SK-N-SH treated with all-trans-retinoic acid at 6 μM for 48 hours (cell line): ENCODE measurements at regions not wholly inside any gene's neighbourhood (a gene's known extent, or its start where the extent isn't known, plus 50 kb on each side); places are given as distances from the start of the nearest gene placed in this dataset.

Experiments
- ATAC-seq: fragments of 200-7000 bp; cut with Tn5 transposase; 3 replicates; pipeline ENCODE4 v1.9.1; 2020; ENCODE audit warnings: mild to moderate bottlenecking, moderate library complexity
- ARNTL ChIP-seq: fragments of 450-650 bp; formaldehyde crosslinking; IDR thresholded peaks from 2 replicates; pipeline ENCODE4 v1.5.0; 2020; ENCODE audit warnings: low read depth, mild to moderate bottlenecking, moderate library complexity, borderline replicate concordance
- BACH2 ChIP-seq: fragments of 250-450 bp; sonication (Bioruptor Pico); IDR thresholded peaks from 2 replicates; pipeline ENCODE4 v1.9.0; 2021; ENCODE audit warnings: mild to moderate bottlenecking, borderline replicate concordance
- CREB5 ChIP-seq: fragments of 250-450 bp; sonication (Bioruptor Pico); IDR thresholded peaks from 2 replicates; pipeline ENCODE4 v1.5.1; 2020; ENCODE audit warnings: low read depth, mild to moderate bottlenecking, moderate library complexity
- CSDC2 ChIP-seq: fragments of 250-450 bp; sonication (Bioruptor Pico); IDR thresholded peaks from 2 replicates; pipeline ENCODE4 v1.5.0; 2020; ENCODE audit warnings: mild to moderate bottlenecking, moderate library complexity
- ESRRG ChIP-seq: fragments of 250-450 bp; sonication (Bioruptor Pico); IDR thresholded peaks from 2 replicates; pipeline ENCODE4 v1.6.1; 2021; ENCODE audit warnings: mild to moderate bottlenecking
- ISL1 ChIP-seq: fragments of 250-450 bp; sonication (Bioruptor Pico); IDR thresholded peaks from 2 replicates; pipeline ENCODE4 v2.1.2; 2022; ENCODE audit warnings: mild to moderate bottlenecking, moderate library complexity
- OSR1 ChIP-seq: fragments of 250-450 bp; sonication (Bioruptor Pico); IDR thresholded peaks from 2 replicates; pipeline ENCODE4 v1.8.0; 2022; ENCODE audit warnings: moderate library complexity, mild to moderate bottlenecking, inconsistent platforms
- PATZ1 ChIP-seq: fragments of 250-450 bp; sonication (Bioruptor Pico); IDR thresholded peaks from 2 replicates; pipeline ENCODE4 v1.8.0; 2020; ENCODE audit warnings: mild to moderate bottlenecking, moderate library complexity, borderline replicate concordance
- POU6F1 ChIP-seq: fragments of 250-450 bp; sonication (Bioruptor Pico); IDR thresholded peaks from 2 replicates; pipeline ENCODE4 v1.8.0; 2021; ENCODE audit warnings: low read depth, mild to moderate bottlenecking, moderate library complexity, borderline replicate concordance
- PPARA ChIP-seq: fragments of 250-450 bp; sonication (Bioruptor Pico); IDR thresholded peaks from 2 replicates; pipeline ENCODE4 v1.5.0; 2020; ENCODE audit warnings: mild to moderate bottlenecking, borderline replicate concordance
- RARB ChIP-seq: fragments of 250-450 bp; sonication (Bioruptor Pico); IDR thresholded peaks from 2 replicates; pipeline ENCODE4 v1.8.0; 2021; ENCODE audit warnings: mild to moderate bottlenecking, moderate library complexity
- SNAI2 ChIP-seq: fragments of 250-450 bp; sonication (Bioruptor Pico); IDR thresholded peaks from 2 replicates; pipeline ENCODE4 v1.5.0; 2020; ENCODE audit warnings: mild to moderate bottlenecking, moderate library complexity
- TCF4 ChIP-seq: fragments of 250-450 bp; sonication (Bioruptor Pico); IDR thresholded peaks from 2 replicates; pipeline ENCODE4 v1.8.0; 2021; ENCODE audit warnings: mild to moderate bottlenecking, moderate library complexity, borderline replicate concordance
- TOX ChIP-seq: fragments of 250-450 bp; sonication (Bioruptor Pico); IDR thresholded peaks from 2 replicates; pipeline ENCODE4 v1.8.0; 2021; ENCODE audit warnings: mild to moderate bottlenecking, moderate library complexity, borderline replicate concordance
- TSHZ2 ChIP-seq: fragments of 250-450 bp; sonication (Bioruptor Pico); IDR thresholded peaks from 2 replicates; pipeline ENCODE4 v1.5.0; 2020; ENCODE audit warnings: mild to moderate bottlenecking, moderate library complexity
- ZC3H10 ChIP-seq: fragments of 250-450 bp; sonication (Bioruptor Pico); IDR thresholded peaks from 2 replicates; pipeline ENCODE4 v1.5.1; 2021; ENCODE audit warnings: mild to moderate bottlenecking, moderate library complexity
- ZFP3 ChIP-seq: fragments of 250-450 bp; sonication (Bioruptor Pico); IDR thresholded peaks from 2 replicates; pipeline ENCODE4 v1.5.0; 2020; ENCODE audit warnings: mild to moderate bottlenecking, moderate library complexity
- ZFP30 ChIP-seq: fragments of 450-650 bp; formaldehyde crosslinking; IDR thresholded peaks from 2 replicates; pipeline ENCODE4 v1.5.0; 2022; ENCODE audit warnings: mild to moderate bottlenecking, moderate library complexity
- ZNF565 ChIP-seq: fragments of 450-650 bp; formaldehyde crosslinking; conservative IDR thresholded peaks from 2 replicates; pipeline ENCODE4 v1.5.0; 2020; ENCODE audit warnings: low read depth, mild to moderate bottlenecking, moderate library complexity
- ZNF70 ChIP-seq: fragments of 450-650 bp; formaldehyde crosslinking; IDR thresholded peaks from 2 replicates; pipeline ENCODE4 v1.5.0; 2020; ENCODE audit warnings: mild to moderate bottlenecking, moderate library complexity
- ZNF8 ChIP-seq: fragments of 450-650 bp; formaldehyde crosslinking; IDR thresholded peaks from 2 replicates; pipeline ENCODE4 v1.5.0; 2020; ENCODE audit warnings: mild to moderate bottlenecking, moderate library complexity

- TF ChIP-seq TSHZ2 (CRISPR knock-in tag), result no peak
- TF ChIP-seq ARNTL (CRISPR knock-in tag), result no peak
- ATAC-seq, result no peak
Measured at GRCh38 chr20:39253051-39253755, 291.1 kb downstream of the DHX35 start.

GRCh38 chr20:39252035-39252434 is 289.9 kb downstream of the DHX35 start:
- no peak for ATAC-seq
- no peak for TF ChIP-seq ISL1 (CRISPR knock-in tag)
- TF ChIP-seq ESRRG, result no peak
- no peak for TF ChIP-seq PPARA (CRISPR knock-in tag)
- TF ChIP-seq TSHZ2 (CRISPR knock-in tag), result no peak
- no peak for TF ChIP-seq CREB5 (CRISPR knock-in tag)
- no peak for TF ChIP-seq OSR1
- no peak for TF ChIP-seq ZNF8 (CRISPR knock-in tag)
- TF ChIP-seq ZC3H10 (CRISPR knock-in tag), result no peak
- no peak for TF ChIP-seq ZFP30 (CRISPR knock-in tag)
- no peak for TF ChIP-seq ZNF565
- TF ChIP-seq PATZ1 (CRISPR knock-in tag), result no peak
- TF ChIP-seq SNAI2 (CRISPR knock-in tag), result no peak
- no peak for TF ChIP-seq ARNTL (CRISPR knock-in tag)
- TF ChIP-seq ZNF70 (CRISPR knock-in tag), result no peak

GRCh38 chr20:39249798-39250197 is 287.7 kb downstream of the DHX35 start:
- TF ChIP-seq TOX (CRISPR knock-in tag) (no peak), ZC3H10 (CRISPR knock-in tag) (no peak), CREB5 (CRISPR knock-in tag) (no peak), ISL1 (CRISPR knock-in tag) (no peak), ZFP3 (CRISPR knock-in tag) (no peak), OSR1 (no peak)
- TF ChIP-seq, all 23 proteins: peak for 0
- no peak for ATAC-seq

GRCh38 chr20:39248862-39249485 is 286.8 kb downstream of the DHX35 start:
- no peak for ATAC-seq
- no peak for TF ChIP-seq ZNF565
- TF ChIP-seq RARB (CRISPR knock-in tag), result no peak
- no peak for TF ChIP-seq ZFP3 (CRISPR knock-in tag)
- TF ChIP-seq BACH2 (CRISPR knock-in tag), result no peak
- TF ChIP-seq CREB5 (CRISPR knock-in tag), result no peak
- TF ChIP-seq TCF4 (CRISPR knock-in tag), result no peak
- TF ChIP-seq TOX (CRISPR knock-in tag), result no peak
- no peak for TF ChIP-seq CSDC2
- no peak for TF ChIP-seq ARNTL (CRISPR knock-in tag)
- no peak for TF ChIP-seq PPARA (CRISPR knock-in tag)
- no peak for TF ChIP-seq ZNF70 (CRISPR knock-in tag)
- no peak for TF ChIP-seq POU6F1 (CRISPR knock-in tag)
